WTC11 (cell line): ENCODE measurements at regions not wholly inside any gene's neighbourhood (a gene's known extent, or its start where the extent isn't known, plus 50 kb on each side); places are given as distances from the start of the nearest gene placed in this dataset.

ENCODE experiments used
- ATAC-seq: fragments of 200-7000 bp; cut with Tn5 transposase; 2 replicates; pipeline ENCODE4 v1.10.0; 2021; ENCODE audit warnings: mild to moderate bottlenecking, moderate library complexity
- CTCF ChIA-PET: fragments of 300-600 bp; sonication (Branson Sonifier 250); formaldehyde crosslinking; loops from one replicate; lab custom pipeline; 2021; ENCODE audit warnings: antibody characterized with exemption; lab: Charles Lee
- POLR2A ChIA-PET: fragments of 350-600 bp; sonication (Branson Sonifier 250); formaldehyde crosslinking; loops from one replicate; lab custom pipeline; 2021; ENCODE audit warnings: antibody characterized with exemption; lab: Charles Lee
- DNase-seq: peaks from one replicate; pipeline ENCODE4 v3.0.0; 2021; ENCODE audit warnings: low spot score
- H3K27ac Mint-ChIP-seq: 2 replicates; pipeline ENCODE4 v1.8.0; 2021; ENCODE audit warnings: mixed read lengths
- H3K27me3 Mint-ChIP-seq: 2 replicates; pipeline ENCODE4 v1.8.0; 2021; ENCODE audit warnings: low read depth, mild to moderate bottlenecking, moderate library complexity, mixed read lengths
- H3K36me3 Mint-ChIP-seq: 2 replicates; pipeline ENCODE4 v1.8.0; 2021; ENCODE audit warnings: mixed read lengths
- H3K4me1 Mint-ChIP-seq: 2 replicates; pipeline ENCODE4 v1.8.0; 2022; ENCODE audit warnings: mixed read lengths
- H3K4me3 Mint-ChIP-seq: 2 replicates; pipeline ENCODE4 v1.8.0; 2021; ENCODE audit warnings: mild to moderate bottlenecking, moderate library complexity, mixed read lengths
- H3K9me3 Mint-ChIP-seq: 2 replicates; pipeline ENCODE4 v1.8.0; 2021; ENCODE audit warnings: mixed read lengths
- ATF3 ChIP-seq: sonication (generic); formaldehyde crosslinking; conservative IDR thresholded peaks from 2 replicates; pipeline ENCODE4 v1.8.1; 2022; ENCODE audit warnings: mild to moderate bottlenecking, missing genetic modification reagents
- ATF6 ChIP-seq: sonication (generic); formaldehyde crosslinking; IDR thresholded peaks from 2 replicates; pipeline ENCODE4 v1.8.1; 2023; ENCODE audit warnings: mild to moderate bottlenecking, missing genetic modification reagents
- GRHL2 ChIP-seq: fragments of 250-450 bp; sonication (Bioruptor Pico); IDR thresholded peaks from 2 replicates; pipeline ENCODE4 v1.8.0; 2022; ENCODE audit warnings: mild to moderate bottlenecking, moderate library complexity; ENCODE audit not compliant: insufficient replicate concordance, severe bottlenecking
- KAT7 ChIP-seq: sonication (generic); formaldehyde crosslinking; IDR thresholded peaks from 2 replicates; pipeline ENCODE4 v1.8.1; 2023; ENCODE audit warnings: missing genetic modification reagents, mild to moderate bottlenecking, borderline replicate concordance
- MLX ChIP-seq: sonication (generic); formaldehyde crosslinking; IDR thresholded peaks from 2 replicates; pipeline ENCODE4 v1.8.1; 2023; ENCODE audit warnings: mild to moderate bottlenecking, missing genetic modification reagents, moderate library complexity
- NR3C1 ChIP-seq: sonication (generic); formaldehyde crosslinking; conservative IDR thresholded peaks from 2 replicates; pipeline ENCODE4 v1.8.1; 2023; ENCODE audit warnings: low read depth, mild to moderate bottlenecking, missing genetic modification reagents
- PREB ChIP-seq: sonication (generic); formaldehyde crosslinking; IDR thresholded peaks from 2 replicates; pipeline ENCODE4 v1.8.1; 2022; ENCODE audit warnings: mild to moderate bottlenecking, missing genetic modification reagents, moderate library complexity, borderline replicate concordance
- SMAD3 ChIP-seq: sonication (generic); formaldehyde crosslinking; IDR thresholded peaks from 2 replicates; pipeline ENCODE4 v1.8.0; 2022; ENCODE audit warnings: missing genetic modification reagents, mild to moderate bottlenecking, borderline replicate concordance
- TEAD4 ChIP-seq: sonication (generic); formaldehyde crosslinking; IDR thresholded peaks from 2 replicates; pipeline ENCODE4 v1.8.0; 2022; ENCODE audit warnings: mild to moderate bottlenecking, missing genetic modification reagents
- ZNF219 ChIP-seq: sonication (generic); formaldehyde crosslinking; IDR thresholded peaks from 2 replicates; pipeline ENCODE4 v1.8.0; 2023; ENCODE audit warnings: missing genetic modification reagents, mild to moderate bottlenecking, borderline replicate concordance
- ZNF423 ChIP-seq: fragments of 250-450 bp; sonication (Bioruptor Pico); IDR thresholded peaks from 2 replicates; pipeline ENCODE4 v2.1.2; 2022; ENCODE audit warnings: mild to moderate bottlenecking, moderate library complexity
- ZNF425 ChIP-seq: fragments of 250-450 bp; sonication (Bioruptor Pico); conservative IDR thresholded peaks from 2 replicates; pipeline ENCODE4 v1.9.0; 2021; ENCODE audit warnings: mild to moderate bottlenecking
- TF ChIP-seq, protein P1 (sequence below): fragments of 250-450 bp; sonication (Bioruptor Pico); IDR thresholded peaks from 2 replicates; pipeline ENCODE4 v1.9.0; 2021; ENCODE audit warnings: moderate library complexity, mild to moderate bottlenecking, inconsistent platforms, borderline replicate concordance
- TF ChIP-seq, protein P2 (sequence below): sonication (generic); formaldehyde crosslinking; IDR thresholded peaks from 2 replicates; pipeline ENCODE4 v1.8.0; 2022; ENCODE audit warnings: mild to moderate bottlenecking, missing genetic modification reagents
- TF ChIP-seq, protein P3 (sequence below): sonication (generic); formaldehyde crosslinking; IDR thresholded peaks from 2 replicates; pipeline ENCODE4 v1.8.0; 2023; ENCODE audit warnings: missing genetic modification reagents
- TF ChIP-seq, protein P4 (sequence below): sonication (generic); formaldehyde crosslinking; IDR thresholded peaks from 2 replicates; pipeline ENCODE4 v1.8.0; 2023; ENCODE audit warnings: mild to moderate bottlenecking, missing genetic modification reagents
- TF ChIP-seq, protein P5 (sequence below): sonication (generic); formaldehyde crosslinking; IDR thresholded peaks from 2 replicates; pipeline ENCODE4 v1.8.0; 2022; ENCODE audit warnings: missing genetic modification reagents
- TF ChIP-seq, protein P6 (sequence below): sonication (generic); formaldehyde crosslinking; IDR thresholded peaks from 2 replicates; pipeline ENCODE4 v1.8.0; 2022; ENCODE audit warnings: mild to moderate bottlenecking, missing genetic modification reagents

DNA sequence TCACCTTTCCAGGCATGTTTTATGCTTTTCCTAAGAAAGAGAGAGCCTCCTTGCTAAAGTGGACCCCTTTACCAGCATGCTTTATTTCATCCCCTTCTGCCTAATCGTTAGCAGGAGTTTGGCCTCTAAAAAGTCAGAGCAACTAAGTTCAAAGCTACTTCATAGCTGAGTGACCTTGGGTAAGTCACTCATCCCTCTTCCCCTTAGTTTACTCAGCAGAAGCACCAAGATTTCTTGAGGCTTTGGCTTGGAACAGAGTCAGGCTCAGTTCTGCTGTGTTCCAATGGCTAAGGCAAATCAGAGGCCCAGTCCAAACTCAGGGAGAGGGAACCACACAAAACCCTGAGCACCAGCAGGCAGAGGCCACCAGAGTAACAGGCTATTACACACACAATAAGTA, 254.9 kb downstream of the TJP1 start (continued):
- TF ChIP-seq NR3C1 (CRISPR knock-in tag), result no peak
- TF ChIP-seq, protein P1, sequence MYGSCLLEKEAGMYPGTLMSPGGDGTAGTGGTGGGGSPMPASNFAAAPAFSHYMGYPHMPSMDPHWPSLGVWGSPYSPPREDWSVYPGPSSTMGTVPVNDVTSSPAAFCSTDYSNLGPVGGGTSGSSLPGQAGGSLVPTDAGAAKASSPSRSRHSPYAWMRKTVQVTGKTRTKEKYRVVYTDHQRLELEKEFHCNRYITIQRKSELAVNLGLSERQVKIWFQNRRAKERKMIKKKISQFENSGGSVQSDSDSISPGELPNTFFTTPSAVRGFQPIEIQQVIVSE, result no peak
- TF ChIP-seq ATF3 (CRISPR knock-in tag), result no peak
- TF ChIP-seq ZNF219 (CRISPR knock-in tag), result no peak

DNA sequence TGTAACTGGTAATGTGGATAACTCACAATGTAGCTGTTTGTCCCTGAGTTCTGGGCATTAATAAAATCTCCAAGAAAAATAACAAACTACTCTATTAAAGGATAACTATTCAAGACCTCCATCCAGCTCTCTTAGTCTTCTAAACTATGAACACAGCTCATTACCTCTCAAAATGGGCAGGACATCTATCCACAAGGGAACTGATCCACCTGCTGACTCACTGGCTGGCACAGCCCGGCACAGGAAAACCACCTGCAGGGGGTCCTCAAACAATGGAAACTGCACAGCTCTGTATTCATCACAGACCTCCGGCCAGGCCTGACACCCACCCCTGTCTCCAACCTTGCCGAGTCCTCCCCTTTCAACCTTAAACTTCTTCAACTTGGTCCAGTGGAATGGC, 255.4 kb downstream of the TJP1 start:
- Mint-ChIP-seq H3K9me3 (peaks cover 8% of the 10 kb centered on the region), H3K36me3 (peaks cover 2% of the 10 kb centered on the region; the same call in 1 of the 2 replicates), H3K27me3 (peaks cover 18% of the 10 kb centered on the region), H3K4me1 (peaks cover 25% of the 10 kb centered on the region), H3K27ac (peak overlapping the region; percentile 94; the same call in 1 of the 2 replicates), H3K4me3 (no peak overlapping the region)
- ATAC-seq, result no peak; the same call in 1 of the 2 replicates
- peak; percentile 39 for DNase-seq
- ChIA-PET CTCF (interaction anchor here (0.9 to 3.7 kb wide), 3 partner anchors 46 to 427 kb away, joined by 3 to 24 read pairs (median 6); no protein-coding TSS in a partner anchor), POLR2A (no interaction called here)
- no peak for TF ChIP-seq MLX (CRISPR knock-in tag)
- no peak for TF ChIP-seq GRHL2 (CRISPR knock-in tag)
- TF ChIP-seq, protein P2, sequence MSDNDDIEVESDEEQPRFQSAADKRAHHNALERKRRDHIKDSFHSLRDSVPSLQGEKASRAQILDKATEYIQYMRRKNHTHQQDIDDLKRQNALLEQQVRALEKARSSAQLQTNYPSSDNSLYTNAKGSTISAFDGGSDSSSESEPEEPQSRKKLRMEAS (CRISPR knock-in tag), result no peak
- no peak for TF ChIP-seq ATF6
- TF ChIP-seq, protein P3, sequence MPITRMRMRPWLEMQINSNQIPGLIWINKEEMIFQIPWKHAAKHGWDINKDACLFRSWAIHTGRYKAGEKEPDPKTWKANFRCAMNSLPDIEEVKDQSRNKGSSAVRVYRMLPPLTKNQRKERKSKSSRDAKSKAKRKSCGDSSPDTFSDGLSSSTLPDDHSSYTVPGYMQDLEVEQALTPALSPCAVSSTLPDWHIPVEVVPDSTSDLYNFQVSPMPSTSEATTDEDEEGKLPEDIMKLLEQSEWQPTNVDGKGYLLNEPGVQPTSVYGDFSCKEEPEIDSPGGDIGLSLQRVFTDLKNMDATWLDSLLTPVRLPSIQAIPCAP (CRISPR knock-in tag), result no peak
- TF ChIP-seq, protein P4, sequence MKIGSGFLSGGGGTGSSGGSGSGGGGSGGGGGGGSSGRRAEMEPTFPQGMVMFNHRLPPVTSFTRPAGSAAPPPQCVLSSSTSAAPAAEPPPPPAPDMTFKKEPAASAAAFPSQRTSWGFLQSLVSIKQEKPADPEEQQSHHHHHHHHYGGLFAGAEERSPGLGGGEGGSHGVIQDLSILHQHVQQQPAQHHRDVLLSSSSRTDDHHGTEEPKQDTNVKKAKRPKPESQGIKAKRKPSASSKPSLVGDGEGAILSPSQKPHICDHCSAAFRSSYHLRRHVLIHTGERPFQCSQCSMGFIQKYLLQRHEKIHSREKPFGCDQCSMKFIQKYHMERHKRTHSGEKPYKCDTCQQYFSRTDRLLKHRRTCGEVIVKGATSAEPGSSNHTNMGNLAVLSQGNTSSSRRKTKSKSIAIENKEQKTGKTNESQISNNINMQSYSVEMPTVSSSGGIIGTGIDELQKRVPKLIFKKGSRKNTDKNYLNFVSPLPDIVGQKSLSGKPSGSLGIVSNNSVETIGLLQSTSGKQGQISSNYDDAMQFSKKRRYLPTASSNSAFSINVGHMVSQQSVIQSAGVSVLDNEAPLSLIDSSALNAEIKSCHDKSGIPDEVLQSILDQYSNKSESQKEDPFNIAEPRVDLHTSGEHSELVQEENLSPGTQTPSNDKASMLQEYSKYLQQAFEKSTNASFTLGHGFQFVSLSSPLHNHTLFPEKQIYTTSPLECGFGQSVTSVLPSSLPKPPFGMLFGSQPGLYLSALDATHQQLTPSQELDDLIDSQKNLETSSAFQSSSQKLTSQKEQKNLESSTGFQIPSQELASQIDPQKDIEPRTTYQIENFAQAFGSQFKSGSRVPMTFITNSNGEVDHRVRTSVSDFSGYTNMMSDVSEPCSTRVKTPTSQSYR (CRISPR knock-in tag), result no peak
- TF ChIP-seq PREB (CRISPR knock-in tag), result no peak
- TF ChIP-seq, protein P5, sequence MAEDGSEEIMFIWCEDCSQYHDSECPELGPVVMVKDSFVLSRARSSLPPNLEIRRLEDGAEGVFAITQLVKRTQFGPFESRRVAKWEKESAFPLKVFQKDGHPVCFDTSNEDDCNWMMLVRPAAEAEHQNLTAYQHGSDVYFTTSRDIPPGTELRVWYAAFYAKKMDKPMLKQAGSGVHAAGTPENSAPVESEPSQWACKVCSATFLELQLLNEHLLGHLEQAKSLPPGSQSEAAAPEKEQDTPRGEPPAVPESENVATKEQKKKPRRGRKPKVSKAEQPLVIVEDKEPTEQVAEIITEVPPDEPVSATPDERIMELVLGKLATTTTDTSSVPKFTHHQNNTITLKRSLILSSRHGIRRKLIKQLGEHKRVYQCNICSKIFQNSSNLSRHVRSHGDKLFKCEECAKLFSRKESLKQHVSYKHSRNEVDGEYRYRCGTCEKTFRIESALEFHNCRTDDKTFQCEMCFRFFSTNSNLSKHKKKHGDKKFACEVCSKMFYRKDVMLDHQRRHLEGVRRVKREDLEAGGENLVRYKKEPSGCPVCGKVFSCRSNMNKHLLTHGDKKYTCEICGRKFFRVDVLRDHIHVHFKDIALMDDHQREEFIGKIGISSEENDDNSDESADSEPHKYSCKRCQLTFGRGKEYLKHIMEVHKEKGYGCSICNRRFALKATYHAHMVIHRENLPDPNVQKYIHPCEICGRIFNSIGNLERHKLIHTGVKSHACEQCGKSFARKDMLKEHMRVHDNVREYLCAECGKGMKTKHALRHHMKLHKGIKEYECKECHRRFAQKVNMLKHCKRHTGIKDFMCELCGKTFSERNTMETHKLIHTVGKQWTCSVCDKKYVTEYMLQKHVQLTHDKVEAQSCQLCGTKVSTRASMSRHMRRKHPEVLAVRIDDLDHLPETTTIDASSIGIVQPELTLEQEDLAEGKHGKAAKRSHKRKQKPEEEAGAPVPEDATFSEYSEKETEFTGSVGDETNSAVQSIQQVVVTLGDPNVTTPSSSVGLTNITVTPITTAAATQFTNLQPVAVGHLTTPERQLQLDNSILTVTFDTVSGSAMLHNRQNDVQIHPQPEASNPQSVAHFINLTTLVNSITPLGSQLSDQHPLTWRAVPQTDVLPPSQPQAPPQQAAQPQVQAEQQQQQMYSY (CRISPR knock-in tag), result no peak
- TF ChIP-seq TEAD4 (CRISPR knock-in tag), result no peak
- no peak for TF ChIP-seq ZNF423 (CRISPR knock-in tag)
- TF ChIP-seq, protein P6, sequence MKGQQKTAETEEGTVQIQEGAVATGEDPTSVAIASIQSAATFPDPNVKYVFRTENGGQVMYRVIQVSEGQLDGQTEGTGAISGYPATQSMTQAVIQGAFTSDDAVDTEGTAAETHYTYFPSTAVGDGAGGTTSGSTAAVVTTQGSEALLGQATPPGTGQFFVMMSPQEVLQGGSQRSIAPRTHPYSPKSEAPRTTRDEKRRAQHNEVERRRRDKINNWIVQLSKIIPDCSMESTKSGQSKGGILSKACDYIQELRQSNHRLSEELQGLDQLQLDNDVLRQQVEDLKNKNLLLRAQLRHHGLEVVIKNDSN, result no peak
- no peak for TF ChIP-seq KAT7 (CRISPR knock-in tag)
- TF ChIP-seq SMAD3 (CRISPR knock-in tag), result no peak
- no peak for TF ChIP-seq ZNF425
